NB4 (cell line): ENCODE measurements at regions not wholly inside any gene's neighbourhood (a gene's known extent, or its start where the extent isn't known, plus 50 kb on each side); places are given as distances from the start of the nearest gene placed in this dataset.

Experiments used
- MYC ChIP-seq: IDR thresholded peaks from 2 replicates; pipeline ENCODE4 v1.6.1; 2011; ENCODE audit warnings: low read depth, low read length
- POLR2A ChIP-seq: IDR thresholded peaks from 2 replicates; pipeline ENCODE4 v1.6.1; 2011; ENCODE audit warnings: mild to moderate bottlenecking; ENCODE audit not compliant: insufficient read length; ENCODE audit errors: extremely low read depth
- TF ChIP-seq, protein P1 (sequence below): IDR thresholded peaks from one replicate; pipeline ENCODE4 v1.5.1; 2012; ENCODE audit warnings: low read depth, low read length
- TF ChIP-seq, protein P2 (sequence below): IDR thresholded peaks from 2 replicates; pipeline ENCODE4 v1.6.1; 2011; ENCODE audit warnings: low read depth, low read length

DNA sequence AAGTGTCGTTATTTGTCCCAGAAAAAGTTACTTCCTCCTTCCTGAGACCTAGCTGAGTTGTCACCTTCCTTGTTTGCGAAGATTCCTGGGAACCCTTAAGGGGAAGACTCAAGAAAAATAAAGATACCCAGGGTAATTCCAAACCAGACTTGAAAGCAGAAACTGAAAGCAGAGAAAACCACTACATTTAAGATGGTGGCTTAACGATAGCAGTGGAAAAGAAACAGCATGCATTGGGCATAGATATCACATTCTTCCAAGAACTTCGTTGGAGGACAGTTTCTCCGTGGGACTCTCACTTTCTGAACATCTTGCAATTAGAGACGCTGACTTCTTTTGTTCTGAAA, 89.1 kb downstream of the FAM76B start:
- TF ChIP-seq, protein P1, sequence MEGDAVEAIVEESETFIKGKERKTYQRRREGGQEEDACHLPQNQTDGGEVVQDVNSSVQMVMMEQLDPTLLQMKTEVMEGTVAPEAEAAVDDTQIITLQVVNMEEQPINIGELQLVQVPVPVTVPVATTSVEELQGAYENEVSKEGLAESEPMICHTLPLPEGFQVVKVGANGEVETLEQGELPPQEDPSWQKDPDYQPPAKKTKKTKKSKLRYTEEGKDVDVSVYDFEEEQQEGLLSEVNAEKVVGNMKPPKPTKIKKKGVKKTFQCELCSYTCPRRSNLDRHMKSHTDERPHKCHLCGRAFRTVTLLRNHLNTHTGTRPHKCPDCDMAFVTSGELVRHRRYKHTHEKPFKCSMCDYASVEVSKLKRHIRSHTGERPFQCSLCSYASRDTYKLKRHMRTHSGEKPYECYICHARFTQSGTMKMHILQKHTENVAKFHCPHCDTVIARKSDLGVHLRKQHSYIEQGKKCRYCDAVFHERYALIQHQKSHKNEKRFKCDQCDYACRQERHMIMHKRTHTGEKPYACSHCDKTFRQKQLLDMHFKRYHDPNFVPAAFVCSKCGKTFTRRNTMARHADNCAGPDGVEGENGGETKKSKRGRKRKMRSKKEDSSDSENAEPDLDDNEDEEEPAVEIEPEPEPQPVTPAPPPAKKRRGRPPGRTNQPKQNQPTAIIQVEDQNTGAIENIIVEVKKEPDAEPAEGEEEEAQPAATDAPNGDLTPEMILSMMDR, result no peak
- TF ChIP-seq POLR2A (no peak), MYC (no peak)
- TF ChIP-seq, protein P2, sequence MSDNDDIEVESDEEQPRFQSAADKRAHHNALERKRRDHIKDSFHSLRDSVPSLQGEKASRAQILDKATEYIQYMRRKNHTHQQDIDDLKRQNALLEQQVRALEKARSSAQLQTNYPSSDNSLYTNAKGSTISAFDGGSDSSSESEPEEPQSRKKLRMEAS, result no peak
